Kidney (tissue), 13 donors: ENCODE measurements at regions not wholly inside any gene's neighbourhood (a gene's known extent, or its start where the extent isn't known, plus 50 kb on each side); places are given as distances from the start of the nearest gene placed in this dataset.

ENCODE experiments used
- DNase-seq, 5 donors: peaks; one replicate each; pipeline ENCODE4 v3.0.0-alpha.2; 2013 to 2020
- FAIRE-seq: peaks from 2 replicates; lab custom pipeline; 2012; peaks lifted over from hg19 to GRCh38; lab: Jason Lieb, UNC
- H3K27ac ChIP-seq, 2 donors: one replicate each; pipeline ENCODE4 v1.7.0; 2013; ENCODE audit warnings: low read depth in 2 of 2, low read length in 2 of 2, inconsistent platforms in 1 of 2
- H3K27me3 ChIP-seq: one replicate; pipeline ENCODE4 v1.7.1; 2013; ENCODE audit warnings: low read length, inconsistent platforms; ENCODE audit not compliant: control insufficient read depth, insufficient read depth
- H3K36me3 ChIP-seq, 3 donors: one replicate each; pipeline versions ENCODE4 v1.7.0 to v1.7.1; 2013; ENCODE audit warnings: low read length in 3 of 3, control low read depth in 1 of 3, inconsistent platforms in 1 of 3; ENCODE audit not compliant: insufficient read depth in 3 of 3, control insufficient read depth in 2 of 3
- H3K4me1 ChIP-seq, 3 donors: one replicate each; pipeline versions ENCODE4 v1.7.0 to v1.7.1; 2013; ENCODE audit warnings: low read length in 3 of 3, inconsistent platforms in 1 of 3, low read depth in 1 of 3; ENCODE audit not compliant: control insufficient read depth in 2 of 3, insufficient read depth in 2 of 3
- H3K4me3 ChIP-seq, 3 donors: one replicate each; pipeline versions ENCODE4 v1.7.0 to v1.8.1; 2013; ENCODE audit warnings: low read length in 3 of 3, control low read depth in 1 of 3, inconsistent platforms in 1 of 3
- H3K9ac ChIP-seq, 3 donors: one replicate each; pipeline versions ENCODE4 v1.7.0 to v1.7.1; 2013; ENCODE audit warnings: low read length in 3 of 3, control low read depth in 1 of 3, inconsistent platforms in 1 of 3
- H3K9me3 ChIP-seq, 3 donors: one replicate each; pipeline versions ENCODE4 v1.7.0 to v1.7.1; 2013; ENCODE audit warnings: low read length in 3 of 3, control low read depth in 1 of 3, inconsistent platforms in 1 of 3; ENCODE audit not compliant: control insufficient read depth in 2 of 3, insufficient read depth in 1 of 3
- CTCF ChIP-seq: IDR thresholded peaks from 3 replicates; pipeline ENCODE4 v1.5.1; 2012; ENCODE audit warnings: mild to moderate bottlenecking, moderate library complexity, borderline replicate concordance; ENCODE audit not compliant: insufficient read depth; ENCODE audit errors: extremely low read depth
- intact Hi-C: fragments of 100-400 bp; cut with DNase I; formaldehyde crosslinking; loops from one replicate; pipeline ENCODE4 v1.11.1; 2022
- donor health status: control.
- donor health status: control.
- donor health status: control.
- donor health status: control.
- donor health status: control.
- donor health status: DM: yes; HTN: yes; CAD: no.
- donor health status: Normal renal cell carcinoma (clear cell type).

GRCh38 chr2:48912110-48912509, 156.6 kb upstream of the LHCGR start:
- Histone ChIP-seq H3K9ac (no peak overlapping the region), H3K4me3 (no peak overlapping the region), H3K9me3 (no peaks in the 10 kb centered on the region), H3K36me3 (no peaks in the 10 kb centered on the region), H3K27me3 (no peaks in the 10 kb centered on the region), H3K4me1 (no peaks in the 10 kb centered on the region), H3K27ac (no peak overlapping the region)
- DNase-seq (peak in 1 of 5 donors; percentile 12), FAIRE-seq (no peak)
- TF ChIP-seq CTCF: no peak
- intact Hi-C loops: no loop called here

GRCh38 chr2:48910961-48911360, 155.4 kb upstream of the LHCGR start:
- intact Hi-C loops: no loop called here

GRCh38 chr2:48906633-48907032, 151.1 kb upstream of the LHCGR start:
- Histone ChIP-seq H3K27me3 (no peaks in the 10 kb centered on the region), H3K9me3 (no peaks in the 10 kb centered on the region), H3K4me3 (no peak overlapping the region), H3K4me1 (no peaks in the 10 kb centered on the region), H3K36me3 (no peaks in the 10 kb centered on the region), H3K27ac (no peak overlapping the region), H3K9ac (no peak overlapping the region)
- FAIRE-seq (no peak), DNase-seq (peak in 1 of 5 donors; percentile 8)
- no peak for TF ChIP-seq CTCF
- intact Hi-C loops: no loop called here

More at GRCh38 chr2:48910961-48911360, 155.4 kb upstream of the LHCGR start:
- H3K9me3 ChIP-seq: no peaks in the 10 kb centered on the region
- no peaks in the 10 kb centered on the region for H3K27me3 ChIP-seq
- H3K4me1 ChIP-seq: no peaks in the 10 kb centered on the region
- H3K27ac ChIP-seq: no peak overlapping the region
- no peak for FAIRE-seq
- H3K4me3 ChIP-seq: no peak overlapping the region
- no peak for DNase-seq
- no peak for TF ChIP-seq CTCF
- H3K9ac ChIP-seq: no peak overlapping the region
- H3K36me3 ChIP-seq: no peaks in the 10 kb centered on the region

DNA sequence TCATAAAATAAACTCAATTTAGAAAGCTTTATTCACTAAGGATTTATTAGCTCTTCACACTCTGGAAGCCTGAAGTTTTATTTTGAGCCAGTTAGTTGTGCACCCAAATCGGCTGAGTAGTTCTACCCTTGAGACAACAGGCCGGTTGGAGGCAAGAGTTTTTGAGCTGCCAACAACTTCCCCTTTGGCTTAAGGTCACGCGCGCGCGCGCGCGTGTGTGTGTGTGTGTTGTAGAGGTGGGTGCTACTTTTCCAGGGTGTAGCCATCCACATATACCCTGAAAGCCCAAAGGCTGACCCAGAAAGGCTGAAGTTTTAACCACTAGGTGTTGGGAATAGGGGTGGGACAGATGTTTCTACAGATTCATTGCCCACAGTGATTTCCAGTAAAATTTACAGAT, 150.2 kb upstream of the LHCGR start:
- Histone ChIP-seq H3K27me3 (no peaks in the 10 kb centered on the region), H3K36me3 (no peaks in the 10 kb centered on the region), H3K4me1 (no peaks in the 10 kb centered on the region), H3K4me3 (no peak overlapping the region), H3K9ac (no peak overlapping the region), H3K9me3 (no peaks in the 10 kb centered on the region), H3K27ac (no peak overlapping the region)
- no peak for TF ChIP-seq CTCF
- DNase-seq (peak in 2 of 5 donors; percentile 39 to 56), FAIRE-seq (no peak)
- intact Hi-C loops: no loop called here
